WTC11 (cell line): ENCODE measurements at regions not wholly inside any gene's neighbourhood (a gene's known extent, or its start where the extent isn't known, plus 50 kb on each side); places are given as distances from the start of the nearest gene placed in this dataset.

ENCODE experiments used
- ATAC-seq: fragments of 200-7000 bp; cut with Tn5 transposase; 2 replicates; pipeline ENCODE4 v1.10.0; 2021; ENCODE audit warnings: mild to moderate bottlenecking, moderate library complexity
- CTCF ChIA-PET: fragments of 300-600 bp; sonication (Branson Sonifier 250); formaldehyde crosslinking; loops from one replicate; lab custom pipeline; 2021; ENCODE audit warnings: antibody characterized with exemption; lab: Charles Lee
- POLR2A ChIA-PET: fragments of 350-600 bp; sonication (Branson Sonifier 250); formaldehyde crosslinking; loops from one replicate; lab custom pipeline; 2021; ENCODE audit warnings: antibody characterized with exemption; lab: Charles Lee
- DNase-seq: peaks from one replicate; pipeline ENCODE4 v3.0.0; 2021; ENCODE audit warnings: low spot score
- H3K27ac Mint-ChIP-seq: 2 replicates; pipeline ENCODE4 v1.8.0; 2021; ENCODE audit warnings: mixed read lengths
- H3K27me3 Mint-ChIP-seq: 2 replicates; pipeline ENCODE4 v1.8.0; 2021; ENCODE audit warnings: low read depth, mild to moderate bottlenecking, moderate library complexity, mixed read lengths
- H3K36me3 Mint-ChIP-seq: 2 replicates; pipeline ENCODE4 v1.8.0; 2021; ENCODE audit warnings: mixed read lengths
- H3K4me1 Mint-ChIP-seq: 2 replicates; pipeline ENCODE4 v1.8.0; 2022; ENCODE audit warnings: mixed read lengths
- H3K4me3 Mint-ChIP-seq: 2 replicates; pipeline ENCODE4 v1.8.0; 2021; ENCODE audit warnings: mild to moderate bottlenecking, moderate library complexity, mixed read lengths
- H3K9me3 Mint-ChIP-seq: 2 replicates; pipeline ENCODE4 v1.8.0; 2021; ENCODE audit warnings: mixed read lengths
- CREB1 ChIP-seq: sonication (generic); formaldehyde crosslinking; IDR thresholded peaks from 2 replicates; pipeline ENCODE4 v1.8.0; 2023; ENCODE audit warnings: mild to moderate bottlenecking, missing genetic modification reagents
- ELF4 ChIP-seq: sonication (generic); formaldehyde crosslinking; IDR thresholded peaks from 2 replicates; pipeline ENCODE4 v1.8.1; 2022; ENCODE audit warnings: low read depth, mild to moderate bottlenecking, moderate library complexity, missing genetic modification reagents
- FOXJ3 ChIP-seq: sonication (generic); formaldehyde crosslinking; IDR thresholded peaks from 2 replicates; pipeline ENCODE4 v1.9.0; 2021; ENCODE audit warnings: missing genetic modification reagents, mild to moderate bottlenecking, borderline replicate concordance
- FOXP1 ChIP-seq: sonication (generic); formaldehyde crosslinking; IDR thresholded peaks from 2 replicates; pipeline ENCODE4 v1.8.0; 2022; ENCODE audit warnings: missing genetic modification reagents, mild to moderate bottlenecking, moderate library complexity, borderline replicate concordance
- GTF2I ChIP-seq: fragments of 250-450 bp; sonication (Bioruptor Pico); conservative IDR thresholded peaks from 2 replicates; pipeline ENCODE4 v1.4.0; 2021; ENCODE audit warnings: mild to moderate bottlenecking
- HMGA2 ChIP-seq: fragments of 250-450 bp; sonication (Bioruptor Pico); IDR thresholded peaks from 2 replicates; pipeline ENCODE4 v1.4.0; 2021; ENCODE audit warnings: mild to moderate bottlenecking, moderate library complexity
- KAT7 ChIP-seq: sonication (generic); formaldehyde crosslinking; IDR thresholded peaks from 2 replicates; pipeline ENCODE4 v1.8.1; 2023; ENCODE audit warnings: missing genetic modification reagents, mild to moderate bottlenecking, borderline replicate concordance
- MAX ChIP-seq: sonication (generic); formaldehyde crosslinking; IDR thresholded peaks from 2 replicates; pipeline ENCODE4 v1.8.0; 2022; ENCODE audit warnings: mild to moderate bottlenecking, missing genetic modification reagents
- NR1H2 ChIP-seq: sonication (generic); formaldehyde crosslinking; IDR thresholded peaks from 2 replicates; pipeline ENCODE4 v1.9.0; 2021; ENCODE audit warnings: mild to moderate bottlenecking, moderate library complexity, missing genetic modification reagents
- NR3C1 ChIP-seq: sonication (generic); formaldehyde crosslinking; conservative IDR thresholded peaks from 2 replicates; pipeline ENCODE4 v1.8.1; 2023; ENCODE audit warnings: low read depth, mild to moderate bottlenecking, missing genetic modification reagents
- PRDM15 ChIP-seq: sonication (generic); formaldehyde crosslinking; IDR thresholded peaks from 2 replicates; pipeline ENCODE4 v1.8.0; 2022; ENCODE audit warnings: missing genetic modification reagents
- SMAD3 ChIP-seq: sonication (generic); formaldehyde crosslinking; IDR thresholded peaks from 2 replicates; pipeline ENCODE4 v1.8.0; 2022; ENCODE audit warnings: missing genetic modification reagents, mild to moderate bottlenecking, borderline replicate concordance
- TEAD1 ChIP-seq: sonication (generic); formaldehyde crosslinking; IDR thresholded peaks from 2 replicates; pipeline ENCODE4 v1.8.0; 2022; ENCODE audit warnings: mild to moderate bottlenecking, missing genetic modification reagents
- TP53 ChIP-seq: sonication (generic); formaldehyde crosslinking; IDR thresholded peaks from 2 replicates; pipeline ENCODE4 v1.8.1; 2023; ENCODE audit warnings: mild to moderate bottlenecking, missing genetic modification reagents
- ZNF281 ChIP-seq: sonication (generic); formaldehyde crosslinking; IDR thresholded peaks from 2 replicates; pipeline ENCODE4 v1.8.0; 2023; ENCODE audit warnings: mild to moderate bottlenecking, missing genetic modification reagents
- ZNF512 ChIP-seq: sonication (generic); formaldehyde crosslinking; IDR thresholded peaks from 2 replicates; pipeline ENCODE4 v1.8.1; 2022; ENCODE audit warnings: missing genetic modification reagents, borderline replicate concordance
- TF ChIP-seq, protein P1 (sequence below): sonication (generic); formaldehyde crosslinking; IDR thresholded peaks from 2 replicates; pipeline ENCODE4 v1.8.0; 2022; ENCODE audit warnings: mild to moderate bottlenecking, missing genetic modification reagents
- TF ChIP-seq, protein P2 (sequence below): fragments of 200-600 bp; IDR thresholded peaks from 2 replicates; pipeline ENCODE4 v1.8.0; 2022; ENCODE audit warnings: antibody characterized with exemption
- TF ChIP-seq, protein P3 (sequence below): sonication (generic); formaldehyde crosslinking; IDR thresholded peaks from 2 replicates; pipeline ENCODE4 v1.8.1; 2022; ENCODE audit warnings: low read depth, mild to moderate bottlenecking, moderate library complexity, missing genetic modification reagents, borderline replicate concordance

DNA sequence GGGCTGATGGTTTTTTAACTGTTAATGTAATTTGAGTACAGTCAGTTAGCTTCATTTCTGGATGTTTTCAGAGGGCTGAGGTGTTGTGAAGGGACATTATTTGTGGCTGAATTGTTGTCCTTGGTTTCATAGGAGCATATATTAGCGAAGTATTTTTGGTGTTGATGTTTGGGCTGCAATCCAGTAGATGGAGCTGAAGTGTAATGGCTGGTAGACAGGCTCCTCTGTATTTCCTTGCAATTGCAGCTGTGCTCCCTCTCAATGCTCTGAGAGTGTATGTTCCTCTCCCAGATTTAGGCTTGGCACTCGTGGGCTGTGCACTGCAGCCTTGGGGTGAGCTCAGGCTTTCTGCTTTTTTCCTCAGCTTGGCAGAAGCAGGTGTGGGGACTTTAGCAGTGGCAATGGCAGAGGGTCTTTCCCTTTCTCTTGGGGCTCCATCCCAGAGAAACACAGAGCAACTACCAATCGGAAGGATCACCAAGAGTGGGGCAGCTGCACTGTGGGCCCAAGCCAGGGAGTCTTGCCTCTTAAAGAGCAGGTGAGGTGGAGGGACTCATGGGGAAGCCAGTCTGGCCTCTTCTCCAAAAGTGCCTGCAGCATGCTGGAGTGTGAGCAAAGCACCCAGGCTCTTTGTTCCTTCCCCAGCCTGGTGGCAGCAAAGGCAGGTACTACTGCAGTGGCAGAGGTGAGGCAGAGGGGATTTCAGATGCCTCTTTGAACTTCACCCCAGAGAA, 544.4 kb downstream of the SH2D4B start (continued):
- no peak for TF ChIP-seq ZNF512 (CRISPR knock-in tag)
- TF ChIP-seq GTF2I (CRISPR knock-in tag): no peak

DNA sequence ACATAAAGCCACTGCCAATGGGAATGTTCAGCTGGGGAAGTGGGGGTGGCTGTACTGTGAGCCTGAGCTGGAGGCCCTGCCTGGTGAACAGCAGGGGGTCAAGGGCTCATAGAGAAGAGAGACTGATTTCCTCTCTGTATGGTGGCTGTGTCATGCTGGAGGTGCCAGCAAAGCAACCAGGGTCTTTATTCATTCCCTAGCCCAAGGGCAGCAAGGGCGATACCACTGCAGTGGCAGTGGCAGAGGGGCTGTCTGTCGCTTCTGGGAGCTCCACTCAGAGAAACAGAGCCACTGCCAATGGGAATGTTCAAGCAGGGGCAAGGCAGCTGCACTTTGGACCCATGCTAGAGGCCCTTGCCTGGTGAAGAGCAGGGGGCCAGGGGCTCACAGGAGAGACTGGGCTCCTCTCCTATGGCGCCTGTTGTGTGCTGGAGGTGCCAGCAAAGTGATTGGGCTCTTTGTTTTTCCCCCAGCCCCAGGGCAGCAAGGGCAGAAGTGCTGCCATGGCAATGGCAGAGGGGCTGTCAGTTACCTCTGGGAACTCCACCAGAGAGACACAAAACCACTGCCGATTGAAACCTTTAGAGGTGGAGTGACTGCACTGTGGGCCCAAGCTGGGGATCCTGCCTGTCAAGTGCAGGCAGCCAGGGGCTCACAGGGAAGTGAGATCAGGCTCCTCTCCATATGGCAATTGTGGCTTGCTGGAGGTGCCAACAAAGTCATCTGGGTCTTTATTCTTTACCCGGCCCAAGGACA, 545.1 kb downstream of the SH2D4B start:
- CTCF ChIA-PET: interaction anchor here (0.7 to 1.9 kb wide), 11 partner anchors 11 to 1002 kb away, joined by 3 to 25 read pairs (median 4); no protein-coding TSS in a partner anchor
- peak; percentile 14; the same call in 1 of the 2 replicates for ATAC-seq
- H3K27ac Mint-ChIP-seq: no peak overlapping the region
- TF ChIP-seq, protein P1, sequence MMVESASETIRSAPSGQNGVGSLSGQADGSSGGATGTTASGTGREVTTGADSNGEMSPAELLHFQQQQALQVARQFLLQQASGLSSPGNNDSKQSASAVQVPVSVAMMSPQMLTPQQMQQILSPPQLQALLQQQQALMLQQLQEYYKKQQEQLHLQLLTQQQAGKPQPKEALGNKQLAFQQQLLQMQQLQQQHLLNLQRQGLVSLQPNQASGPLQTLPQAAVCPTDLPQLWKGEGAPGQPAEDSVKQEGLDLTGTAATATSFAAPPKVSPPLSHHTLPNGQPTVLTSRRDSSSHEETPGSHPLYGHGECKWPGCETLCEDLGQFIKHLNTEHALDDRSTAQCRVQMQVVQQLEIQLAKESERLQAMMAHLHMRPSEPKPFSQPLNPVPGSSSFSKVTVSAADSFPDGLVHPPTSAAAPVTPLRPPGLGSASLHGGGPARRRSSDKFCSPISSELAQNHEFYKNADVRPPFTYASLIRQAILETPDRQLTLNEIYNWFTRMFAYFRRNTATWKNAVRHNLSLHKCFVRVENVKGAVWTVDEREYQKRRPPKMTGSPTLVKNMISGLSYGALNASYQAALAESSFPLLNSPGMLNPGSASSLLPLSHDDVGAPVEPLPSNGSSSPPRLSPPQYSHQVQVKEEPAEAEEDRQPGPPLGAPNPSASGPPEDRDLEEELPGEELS (CRISPR knock-in tag): no peak
- no peak for TF ChIP-seq ELF4 (CRISPR knock-in tag)
- TF ChIP-seq FOXP1 (CRISPR knock-in tag): no peak
- TF ChIP-seq KAT7: no peak
- TF ChIP-seq, protein P2, sequence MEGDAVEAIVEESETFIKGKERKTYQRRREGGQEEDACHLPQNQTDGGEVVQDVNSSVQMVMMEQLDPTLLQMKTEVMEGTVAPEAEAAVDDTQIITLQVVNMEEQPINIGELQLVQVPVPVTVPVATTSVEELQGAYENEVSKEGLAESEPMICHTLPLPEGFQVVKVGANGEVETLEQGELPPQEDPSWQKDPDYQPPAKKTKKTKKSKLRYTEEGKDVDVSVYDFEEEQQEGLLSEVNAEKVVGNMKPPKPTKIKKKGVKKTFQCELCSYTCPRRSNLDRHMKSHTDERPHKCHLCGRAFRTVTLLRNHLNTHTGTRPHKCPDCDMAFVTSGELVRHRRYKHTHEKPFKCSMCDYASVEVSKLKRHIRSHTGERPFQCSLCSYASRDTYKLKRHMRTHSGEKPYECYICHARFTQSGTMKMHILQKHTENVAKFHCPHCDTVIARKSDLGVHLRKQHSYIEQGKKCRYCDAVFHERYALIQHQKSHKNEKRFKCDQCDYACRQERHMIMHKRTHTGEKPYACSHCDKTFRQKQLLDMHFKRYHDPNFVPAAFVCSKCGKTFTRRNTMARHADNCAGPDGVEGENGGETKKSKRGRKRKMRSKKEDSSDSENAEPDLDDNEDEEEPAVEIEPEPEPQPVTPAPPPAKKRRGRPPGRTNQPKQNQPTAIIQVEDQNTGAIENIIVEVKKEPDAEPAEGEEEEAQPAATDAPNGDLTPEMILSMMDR: no peak
- no peak for TF ChIP-seq PRDM15
- TF ChIP-seq FOXJ3 (CRISPR knock-in tag): no peak
- TF ChIP-seq NR1H2: no peak
- no peak for TF ChIP-seq SMAD3 (CRISPR knock-in tag)
- TF ChIP-seq MAX (CRISPR knock-in tag): no peak
- TF ChIP-seq, protein P3, sequence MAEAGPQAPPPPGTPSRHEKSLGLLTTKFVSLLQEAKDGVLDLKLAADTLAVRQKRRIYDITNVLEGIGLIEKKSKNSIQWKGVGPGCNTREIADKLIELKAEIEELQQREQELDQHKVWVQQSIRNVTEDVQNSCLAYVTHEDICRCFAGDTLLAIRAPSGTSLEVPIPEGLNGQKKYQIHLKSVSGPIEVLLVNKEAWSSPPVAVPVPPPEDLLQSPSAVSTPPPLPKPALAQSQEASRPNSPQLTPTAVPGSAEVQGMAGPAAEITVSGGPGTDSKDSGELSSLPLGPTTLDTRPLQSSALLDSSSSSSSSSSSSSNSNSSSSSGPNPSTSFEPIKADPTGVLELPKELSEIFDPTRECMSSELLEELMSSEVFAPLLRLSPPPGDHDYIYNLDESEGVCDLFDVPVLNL (CRISPR knock-in tag): no peak
- TF ChIP-seq TEAD1 (CRISPR knock-in tag): no peak
- TF ChIP-seq HMGA2 (CRISPR knock-in tag): no peak
- TF ChIP-seq TP53: no peak
- TF ChIP-seq NR3C1: no peak
- TF ChIP-seq ZNF281 (CRISPR knock-in tag): no peak
- no peak for TF ChIP-seq CREB1

More for the DNA sequence above, 545.1 kb downstream of the SH2D4B start:
- Mint-ChIP-seq H3K27me3 (no peaks in the 10 kb centered on the region), H3K4me3 (no peak overlapping the region), H3K9me3 (peaks cover 12% of the 10 kb centered on the region), H3K4me1 (peaks cover 2% of the 10 kb centered on the region), H3K36me3 (no peaks in the 10 kb centered on the region)
- no peak for DNase-seq
- POLR2A ChIA-PET: no interaction called here
